Fibroblast of lung (primary cell): ENCODE measurements at regions not wholly inside any gene's neighbourhood (a gene's known extent, or its start where the extent isn't known, plus 50 kb on each side); places are given as distances from the start of the nearest gene placed in this dataset.

Experiments used
- CTCF ChIP-seq, 2 donors: IDR thresholded peaks in 1 of 2; conservative IDR thresholded peaks in 1 of 2; 1 replicate in 1 of 2; 2 replicates in 1 of 2; pipeline ENCODE4 v1.5.1; 2011 to 2012; ENCODE audit warnings: low read length in 2 of 2, control low read depth in 1 of 2, inconsistent platforms in 1 of 2, low read depth in 1 of 2, mild to moderate bottlenecking in 1 of 2
- EZH2 ChIP-seq: IDR thresholded peaks from 2 replicates; pipeline ENCODE4 v1.5.1; 2012; ENCODE audit warnings: low read length, control low read depth, mild to moderate bottlenecking; ENCODE audit errors: missing control alignments

GRCh38 chr9:24298912-24299311 is 246.8 kb downstream of the IZUMO3 start:
- TF ChIP-seq CTCF (conservative IDR thresholded peaks at IDR 0.05 in 1 of 2, IDR thresholded peaks at IDR 0.05 in 1 of 2; ENCODE audit: low read depth in 1 of 2, low read length in 2 of 2) (no peak), EZH2 (no peak)
